HCT116 (cell line): ENCODE measurements at regions not wholly inside any gene's neighbourhood (a gene's known extent, or its start where the extent isn't known, plus 50 kb on each side); places are given as distances from the start of the nearest gene placed in this dataset.
"Not testable (repeated sequence)": the region's sequence is repeated elsewhere in the genome, so short reads cannot be mapped to it uniquely, and the experiment has no call there.

ENCODE experiments used
- ATAC-seq: fragments of 200-7000 bp; cut with Tn5 transposase; 2 replicates; pipeline ENCODE4 v1.9.1; 2020; ENCODE audit warnings: mild to moderate bottlenecking, moderate library complexity
- BruUV-seq: library from RNA; stranded (reverse); fragments of 400-500 nt; replicated peaks from 2 replicates; lab custom pipeline; 2021; lab: Mats Ljungman, UMichigan
- CTCF ChIA-PET: fragments of 300-600 bp; sonication (Branson Sonifier 250); formaldehyde crosslinking; loops from one replicate; lab custom pipeline; 2021; ENCODE audit warnings: antibody characterized with exemption; lab: Charles Lee
- POLR2A ChIA-PET: fragments of 300-600, 350-600 bp; sonication (Branson Sonifier 250); formaldehyde crosslinking; loops from one replicate; lab custom pipeline; 2021; ENCODE audit warnings: antibody characterized with exemption; lab: Charles Lee
- RAD21 ChIA-PET, 2 experiments: fragments of 300-600 bp; sonication (Branson Sonifier 250); formaldehyde crosslinking; loops; one replicate each; lab custom pipeline; 2023; ENCODE audit warnings: low total read pairs in 2 of 2; ENCODE audit not compliant: uncharacterized antibody in 2 of 2, unreplicated experiment in 2 of 2, low non-redundant PET in 1 of 2; lab: Charles Lee
- DNase-seq: peaks from one replicate; pipeline ENCODE4 v3.0.0-alpha.2; 2010; ENCODE audit warnings: low read depth, low spot score
- H2AFZ ChIP-seq: fragments of 200-600 bp; shearing (Covaris generic), sonication (generic); 2 replicates; pipeline ENCODE4 v1.6.1; 2017; ENCODE audit warnings: low read depth, mixed run types, mixed read lengths, antibody characterized with exemption, low read length; ENCODE audit not compliant: poor library complexity, severe bottlenecking
- H3K27ac ChIP-seq: 2 replicates; pipeline ENCODE4 v1.5.1; 2012; ENCODE audit warnings: low read depth, low read length
- H3K27me3 ChIP-seq: fragments of 200-600 bp; sonication (generic); 2 replicates; pipeline ENCODE4 v1.6.1; 2016; ENCODE audit warnings: mixed run types, low read length, mixed read lengths; ENCODE audit not compliant: insufficient read depth
- H3K36me3 ChIP-seq, 2 experiments: fragments of 200-500 bp in 1 of 2; fragments of 200-600 bp in 1 of 2; sonication (Bioruptor generic) in 1 of 2; sonication (generic) in 1 of 2; 2 replicates each; pipeline versions ENCODE4 v1.5.1 to v1.6.1; 2014 to 2016; ENCODE audit warnings: low read length in 2 of 2, inconsistent platforms in 1 of 2, mixed read lengths in 1 of 2, mixed run types in 1 of 2; ENCODE audit not compliant: insufficient read depth in 2 of 2, control insufficient read depth in 1 of 2
- H3K4me1 ChIP-seq, 2 experiments: fragments of 200-600 bp in 1 of 2; sonication (generic) in 1 of 2; 2 replicates each; pipeline versions ENCODE4 v1.5.1 to v1.6.1; 2012 to 2017; ENCODE audit warnings: low read length in 2 of 2, inconsistent platforms in 1 of 2, mild to moderate bottlenecking in 1 of 2, mixed read lengths in 1 of 2, mixed run types in 1 of 2, moderate library complexity in 1 of 2; ENCODE audit not compliant: insufficient read depth in 2 of 2, control insufficient read depth in 1 of 2
- H3K4me2 ChIP-seq: fragments of 200-600 bp; sonication (generic); 2 replicates; pipeline ENCODE4 v1.6.1; 2017; ENCODE audit warnings: mixed run types, low read length, mixed read lengths
- H3K4me3 ChIP-seq, 2 experiments: fragments of 200-600 bp in 1 of 2; sonication (generic) in 1 of 2; replicated peaks in 1 of 2; 2 replicates each; pipeline ENCODE4 v1.5.1; 2011 to 2016; ENCODE audit warnings: low read length in 2 of 2, control low read depth in 1 of 2, low read depth in 1 of 2, mild to moderate bottlenecking in 1 of 2, mixed read lengths in 1 of 2, mixed run types in 1 of 2
- H3K79me2 ChIP-seq: fragments of 200-600 bp; sonication (generic); 2 replicates; pipeline ENCODE4 v1.6.1; 2017; ENCODE audit warnings: mild to moderate bottlenecking, mixed run types, low read length, moderate library complexity, mixed read lengths; ENCODE audit not compliant: insufficient read depth
- H3K9ac ChIP-seq: fragments of 200-600 bp; sonication (generic); 2 replicates; pipeline ENCODE4 v1.6.1; 2016; ENCODE audit warnings: low read length, mixed read lengths
- H3K9me2 ChIP-seq: fragments of 200-600 bp; sonication (generic), shearing (Covaris generic); 2 replicates; pipeline ENCODE4 v1.6.1; 2017; ENCODE audit warnings: mixed run types, mild to moderate bottlenecking, moderate library complexity; ENCODE audit not compliant: insufficient read depth
- H3K9me3 ChIP-seq, 2 experiments: fragments of 200-500 bp in 1 of 2; fragments of 200-600 bp in 1 of 2; sonication (Bioruptor generic) in 1 of 2; sonication (generic) in 1 of 2; 2 replicates each; pipeline ENCODE4 v1.6.1; 2014 to 2017; ENCODE audit warnings: low read length in 2 of 2, mixed read lengths in 2 of 2, inconsistent platforms in 1 of 2, low read depth in 1 of 2, mild to moderate bottlenecking in 1 of 2, mixed run types in 1 of 2, moderate library complexity in 1 of 2; ENCODE audit not compliant: control insufficient read depth in 1 of 2, insufficient read depth in 1 of 2
- H4K20me1 ChIP-seq: fragments of 200-600 bp; sonication (generic), shearing (Covaris generic); 2 replicates; pipeline ENCODE4 v1.6.1; 2017; ENCODE audit warnings: mixed run types, mild to moderate bottlenecking, moderate library complexity; ENCODE audit not compliant: insufficient read depth
- CTCF ChIP-seq, 3 experiments: fragments of 200-600 bp in 1 of 3; sonication (generic) in 1 of 3; IDR thresholded peaks in 2 of 3; conservative IDR thresholded peaks in 1 of 3; 2 replicates each; pipeline ENCODE4 v1.5.1; 2012 to 2017; ENCODE audit warnings: low read depth in 2 of 3, low read length in 2 of 3, antibody characterized with exemption in 1 of 3, borderline replicate concordance in 1 of 3, control low read depth in 1 of 3, mild to moderate bottlenecking in 1 of 3, mixed read lengths in 1 of 3, mixed run types in 1 of 3, moderate library complexity in 1 of 3; ENCODE audit not compliant: insufficient read depth in 1 of 3
- MAX ChIP-seq: IDR thresholded peaks from 2 replicates; pipeline ENCODE4 v1.6.1; 2012
- RAD21 ChIP-seq: IDR thresholded peaks from 2 replicates; pipeline ENCODE4 v1.6.1; 2012; ENCODE audit warnings: low read depth, mild to moderate bottlenecking
- intact Hi-C: fragments of 100-400 bp; cut with micrococcal nuclease; formaldehyde crosslinking; loops from 2 replicates; pipeline ENCODE4 v1.10.0; 2022

GRCh38 chr6:169099411-169100202 lies 154.0 kb downstream of the THBS2 start:
- peaks cover 0 to 6% of the 10 kb centered on the region in 2 experiments; a peak in 1 of 4 replicates for H3K4me1 ChIP-seq
- H3K9me2 ChIP-seq = no peaks in the 10 kb centered on the region
- peak; percentile 4 for DNase-seq
- no peaks in the 10 kb centered on the region for H3K36me3 ChIP-seq
- CTCF ChIA-PET = interaction anchor here (0.8 kb wide), 1 partner anchor 227 kb away, joined by 4 read pairs; no protein-coding TSS in a partner anchor
- intact Hi-C loops = no loop called here
- no TSS peak for BruUV-seq
- no peak overlapping the region for H3K9ac ChIP-seq
- TF ChIP-seq CTCF (IDR thresholded peaks at IDR 0.05 in 2 of 3, conservative IDR thresholded peaks at IDR 0.05 in 1 of 3; ENCODE audit: borderline replicate concordance in 1 of 3, insufficient read depth in 1 of 3, low read depth in 2 of 3, low read length in 2 of 3) (peak; percentile 23 to 30 (median 27); a peak in 3 of 6 replicates), MAX (no peak), RAD21 (peak; percentile 57)
- TF ChIP-seq, all 23 proteins: peak for 2
- ChIA-PET POLR2A (no interaction called here), RAD21 (no interaction called here)
- no peak overlapping the region; the same call in 1 of the 2 replicates for H3K4me2 ChIP-seq
- H3K79me2 ChIP-seq = no peaks in the 10 kb centered on the region
- ATAC-seq = peak; percentile 69; the same call in 1 of the 2 replicates
- H3K27ac ChIP-seq = no peak overlapping the region
- H3K9me3 ChIP-seq = no peaks in the 10 kb centered on the region
- H3K27me3 ChIP-seq = no peaks in the 10 kb centered on the region
- H3K4me3 ChIP-seq = no peak overlapping the region
- no peak overlapping the region for H2AFZ ChIP-seq
- H4K20me1 ChIP-seq = no peaks in the 10 kb centered on the region

GRCh38 chr6:169098651-169099050 lies 155.0 kb downstream of the THBS2 start:
- H3K27me3 ChIP-seq, H3K9ac ChIP-seq, H3K4me3 ChIP-seq, H3K27ac ChIP-seq, intact Hi-C loops, H3K79me2 ChIP-seq, H2AFZ ChIP-seq, H4K20me1 ChIP-seq, RAD21 ChIA-PET, BruUV-seq, POLR2A ChIA-PET, H3K4me1 ChIP-seq, ATAC-seq, H3K36me3 ChIP-seq, H3K9me3 ChIP-seq, DNase-seq, H3K4me2 ChIP-seq, CTCF ChIA-PET, H3K9me2 ChIP-seq: not testable (repeated sequence)
